CD1c-positive myeloid dendritic cell (primary cell): ENCODE measurements at regions not wholly inside any gene's neighbourhood (a gene's known extent, or its start where the extent isn't known, plus 50 kb on each side); places are given as distances from the start of the nearest gene placed in this dataset.

Experiments used
- DNase-seq: peaks from one replicate; pipeline ENCODE4 v3.0.0-alpha.2; 2016; ENCODE audit errors: extremely low spot score

DNA sequence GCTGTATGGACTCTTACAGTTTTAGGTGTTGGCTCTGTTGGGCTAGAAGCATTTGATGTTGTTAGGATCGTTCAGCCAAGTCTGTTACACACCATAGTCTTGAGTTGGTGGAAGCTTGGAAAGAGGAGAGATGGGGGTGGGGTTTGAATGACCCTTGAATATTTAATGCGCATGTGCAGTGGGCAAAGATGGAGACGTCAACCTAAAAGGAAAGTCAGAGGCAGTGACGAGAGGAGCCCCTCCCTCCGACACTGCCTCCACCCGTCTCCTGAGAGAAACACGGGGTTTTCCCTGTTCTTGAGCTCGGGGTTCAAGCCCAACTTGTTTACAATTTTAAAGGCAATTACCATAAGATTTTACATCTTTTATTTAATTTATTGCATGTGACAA, 311.4 kb downstream of the SHQ1 start:
- DNase-seq = no peak

GRCh38 chr3:72536206-72536877, 311.9 kb downstream of the SHQ1 start:
- no peak for DNase-seq

DNA sequence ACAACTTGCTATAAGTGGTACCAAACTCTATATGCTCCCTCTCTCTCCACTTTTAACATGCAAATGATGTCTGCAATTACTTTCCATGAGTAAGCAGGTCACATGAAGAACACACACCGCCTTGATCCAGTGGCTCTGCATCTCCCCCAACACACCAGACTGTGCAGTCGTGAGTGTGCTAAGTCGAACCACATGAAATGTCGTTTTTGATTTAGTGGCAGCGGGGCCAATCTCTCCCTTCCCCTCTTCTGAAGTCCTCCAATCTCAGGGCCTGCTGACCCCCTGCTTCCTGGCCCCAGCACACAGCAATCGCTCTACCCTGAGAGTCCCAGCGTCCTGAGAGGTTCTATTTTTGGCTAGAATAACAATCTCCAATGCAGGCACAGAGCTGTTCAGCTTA, 312.5 kb downstream of the SHQ1 start:
- no peak for DNase-seq

DNA sequence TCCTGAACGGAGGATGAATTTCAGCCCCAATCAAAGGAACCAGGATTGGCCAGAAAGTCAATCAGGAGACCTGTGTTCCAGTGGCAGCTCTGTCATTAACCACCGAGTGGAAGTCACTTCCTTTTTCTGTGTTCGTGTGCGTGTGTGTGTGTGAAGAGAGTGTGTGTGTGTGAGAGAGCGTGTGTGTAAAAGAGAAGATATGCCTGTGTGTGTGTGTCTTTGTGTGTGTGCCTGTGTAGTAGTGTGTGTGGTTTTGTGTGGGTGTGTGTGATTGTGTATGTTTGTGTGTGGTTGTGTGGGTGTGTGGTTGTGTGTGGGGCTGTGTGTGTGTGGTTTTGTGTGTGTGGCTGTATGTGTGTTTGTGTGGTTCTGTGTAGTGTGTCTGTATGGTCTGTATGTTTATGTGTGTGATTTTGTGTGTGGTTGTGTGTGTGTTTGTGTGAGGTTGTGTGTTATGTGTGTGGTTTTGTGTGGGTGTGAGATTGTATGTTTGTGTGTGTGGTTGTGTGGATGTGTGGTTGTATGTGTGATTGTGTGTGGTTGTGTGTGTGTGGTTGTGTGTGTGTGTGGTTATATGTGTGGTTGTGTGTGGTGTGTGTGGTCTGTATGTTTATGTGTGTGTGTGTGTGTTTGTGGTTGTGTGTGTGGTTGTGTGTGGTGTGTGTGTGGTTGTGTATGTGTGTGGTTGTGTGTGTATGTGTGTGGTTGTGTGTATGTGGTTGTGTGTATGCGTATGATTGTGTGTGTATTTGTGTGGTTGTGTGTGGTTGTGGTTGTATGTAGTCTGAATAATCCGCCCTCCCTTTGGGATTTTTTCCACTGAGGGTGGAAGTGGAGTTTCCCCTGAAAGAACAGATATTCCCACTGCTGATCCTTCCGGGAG, 314.4 kb downstream of the SHQ1 start:
- DNase-seq = peak; percentile 85

- no peak for DNase-seq
These were observed 317.8 kb downstream of the SHQ1 start for GRCh38 chr3:72530426-72530825.

DNA sequence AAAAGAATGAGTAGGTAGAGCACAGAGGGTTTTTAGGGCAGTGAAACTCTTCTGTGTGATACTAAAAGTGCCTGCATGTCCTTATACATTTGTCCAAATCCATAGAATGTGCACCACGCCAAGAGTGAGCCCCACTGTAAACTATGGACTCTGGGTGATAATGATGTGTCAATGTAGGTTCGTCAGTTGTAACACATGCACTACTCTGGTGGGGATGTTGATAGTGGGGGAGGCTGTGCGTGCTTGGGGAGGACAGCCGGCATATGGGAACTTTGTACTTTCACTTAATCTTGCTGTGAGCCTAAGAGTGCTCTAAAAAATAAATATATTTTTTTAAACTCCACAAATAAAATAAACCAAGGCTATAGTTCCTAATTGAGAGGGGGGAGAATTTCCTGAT, 319.2 kb downstream of the SHQ1 start:
- DNase-seq = no peak

- DNase-seq = peak; percentile 93
These were observed 324.7 kb downstream of the SHQ1 start for GRCh38 chr3:72523429-72524151.

GRCh38 chr3:72520690-72521308, 327.4 kb downstream of the SHQ1 start:
- DNase-seq = no peak

GRCh38 chr3:72519946-72520604, 328.2 kb downstream of the SHQ1 start:
- DNase-seq = peak; percentile 54

DNA sequence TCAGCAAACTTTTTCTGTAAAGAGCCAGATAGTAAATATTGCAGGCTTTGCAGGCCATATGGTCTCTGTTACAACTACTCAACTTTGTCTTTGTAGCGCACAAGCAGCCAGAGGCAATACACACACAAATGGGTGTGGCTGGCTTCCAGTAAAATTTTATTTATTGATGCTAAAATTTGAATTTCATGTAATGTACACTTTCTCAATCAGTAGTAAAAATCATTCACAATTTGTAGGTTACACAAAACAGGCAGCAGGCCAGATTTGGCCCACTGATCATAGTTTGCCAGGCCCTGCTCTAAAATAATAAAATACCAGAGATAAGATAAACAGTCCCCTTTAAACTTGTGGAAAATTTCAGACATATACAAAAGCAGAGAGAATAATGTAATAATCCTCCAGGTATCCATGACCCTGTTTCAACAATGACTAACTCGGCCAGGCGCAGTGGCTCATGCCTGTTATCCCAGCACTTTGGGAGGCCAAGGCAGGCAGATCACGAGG, 330.3 kb downstream of the SHQ1 start:
- DNase-seq = no peak

GRCh38 chr3:72517336-72517735, 330.9 kb downstream of the SHQ1 start:
- no peak for DNase-seq

DNA sequence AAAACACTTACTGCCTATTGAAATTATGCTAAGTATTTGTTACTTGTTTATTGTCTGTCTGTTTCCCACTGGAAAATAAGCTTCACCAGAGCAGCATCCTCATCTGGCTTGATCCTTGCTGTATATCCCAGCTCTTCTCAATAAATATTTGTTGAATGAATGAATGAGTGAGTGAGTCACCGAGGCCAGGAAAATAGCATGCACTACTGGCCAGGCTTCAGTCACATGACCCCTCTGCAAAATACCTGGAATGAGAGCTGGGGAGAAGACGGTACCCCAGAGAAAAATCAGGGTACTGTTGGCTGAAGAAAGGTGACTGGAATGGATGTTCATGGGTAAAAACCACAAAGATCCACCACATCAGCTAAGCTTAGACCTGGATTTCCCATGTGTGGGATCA, 331.9 kb downstream of the SHQ1 start:
- DNase-seq = no peak

GRCh38 chr3:72515941-72516340, 332.3 kb downstream of the SHQ1 start:
- no peak for DNase-seq

DNA sequence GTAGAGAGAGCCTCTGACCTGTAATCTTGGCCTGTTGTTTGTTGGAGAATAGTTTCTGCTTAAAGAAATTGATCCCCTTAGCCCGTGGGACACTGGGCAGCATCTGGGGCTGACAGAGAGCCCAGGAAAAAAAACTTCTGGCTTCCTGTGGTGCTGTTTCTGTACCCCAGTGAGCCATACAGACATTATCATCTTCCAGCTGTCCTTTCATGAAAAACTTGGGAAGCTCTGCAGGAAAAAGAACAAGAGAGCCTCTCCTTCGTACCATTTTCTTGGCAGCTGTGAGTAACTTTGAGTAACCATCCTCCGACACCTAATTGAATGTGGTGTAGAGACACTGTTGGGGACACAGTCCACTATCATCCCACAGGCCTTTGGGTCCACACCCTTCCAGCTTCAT, 333.0 kb downstream of the SHQ1 start:
- no peak for DNase-seq

DNA sequence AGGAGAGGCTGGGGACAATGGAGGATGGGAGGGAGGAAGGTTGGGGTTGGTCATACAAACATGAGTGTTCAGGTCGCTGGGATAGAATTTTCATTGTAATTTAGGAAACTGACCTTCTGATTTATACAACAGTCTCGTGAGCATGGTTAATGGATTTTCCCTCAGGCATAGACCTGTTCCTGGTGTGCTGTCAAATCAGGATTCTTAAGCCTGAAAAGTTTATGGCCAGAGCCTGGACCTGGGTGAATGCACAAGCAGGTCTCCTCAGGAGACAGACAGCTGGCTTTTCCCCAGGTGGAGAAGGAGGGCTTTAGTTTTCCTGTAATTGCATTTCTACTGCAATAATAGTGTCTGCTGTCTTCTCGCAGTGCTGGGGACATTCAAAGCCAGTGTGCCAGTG, 338.0 kb downstream of the SHQ1 start:
- no peak for DNase-seq

- no peak for DNase-seq
These were observed 342.5 kb downstream of the SHQ1 start for GRCh38 chr3:72505539-72506405.

DNA sequence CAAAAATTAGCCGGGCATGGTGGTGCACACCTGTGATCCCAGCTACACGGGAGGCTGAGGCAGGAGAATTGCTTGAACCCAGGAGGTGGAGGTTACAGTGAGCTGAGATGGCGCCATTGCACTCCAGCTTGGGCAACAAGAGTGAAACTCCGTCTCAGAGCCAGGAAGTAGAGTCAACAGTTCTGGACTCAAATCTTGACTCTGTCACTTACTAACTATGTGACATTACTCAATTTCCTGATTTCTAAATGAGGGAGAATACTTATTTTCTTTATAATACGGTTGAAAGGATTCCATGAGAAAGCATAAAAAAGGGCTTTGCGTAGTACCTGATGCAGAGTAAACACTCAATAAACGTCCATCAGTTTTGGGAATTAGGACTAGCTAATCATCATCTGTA, 350.7 kb downstream of the SHQ1 start:
- DNase-seq = peak; percentile 58

GRCh38 chr3:72496051-72496670, 352.1 kb downstream of the SHQ1 start:
- peak; percentile 66 for DNase-seq

DNA sequence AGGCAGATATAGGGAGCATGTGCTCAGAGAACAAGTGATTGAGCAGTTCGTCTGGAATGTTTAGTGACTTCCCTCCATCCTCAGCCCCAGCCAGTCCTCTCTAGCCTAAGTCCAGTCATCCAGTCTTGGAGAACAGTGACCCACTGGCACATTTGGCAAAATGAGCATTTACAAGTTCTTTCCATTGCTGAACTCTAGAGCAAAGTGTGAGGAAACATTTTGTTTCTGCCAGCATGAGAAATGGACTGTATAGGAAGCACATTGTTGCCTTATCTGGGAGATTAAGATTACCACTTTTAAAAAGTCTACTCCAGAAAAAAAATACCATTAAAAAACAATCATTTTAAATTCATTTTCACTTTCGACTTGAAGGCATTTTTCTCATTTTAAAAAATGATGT, 353.6 kb downstream of the SHQ1 start:
- DNase-seq = no peak

- no peak for DNase-seq
These were observed 354.1 kb downstream of the SHQ1 start for GRCh38 chr3:72494130-72494529.
